ENCODE measurements at regions not wholly inside any gene's neighbourhood (a gene's known extent, or its start where the extent isn't known, plus 50 kb on each side); places are given as distances from the start of the nearest gene placed in this dataset.

GRCh38 chr6:114714836-114715507 lies 372.1 kb upstream of the HS3ST5 start (continued):
- TF ChIP-seq RB1 (IDR thresholded peaks at IDR 0.05; ENCODE audit: borderline replicate concordance) (no peak), ZNF384 (IDR thresholded peaks at IDR 0.05; ENCODE audit: borderline replicate concordance, low read depth, low read length) (no peak), IRF4 (IDR thresholded peaks at IDR 0.05; ENCODE audit: low read depth, low read length) (0 out of 2 replicates have a peak, but pooled peaks have one; percentile 16), TCF12 (IDR thresholded peaks at IDR 0.05; ENCODE audit: low read depth, low read length) (0 out of 2 replicates have a peak, but pooled peaks have one; percentile 21), MEF2A (IDR thresholded peaks at IDR 0.05; ENCODE audit: insufficient read depth, low read depth, low read length) (0 out of 2 replicates have a peak, but pooled peaks have one; percentile 14), ZZZ3 (IDR thresholded peaks at IDR 0.05; ENCODE audit: control insufficient read depth, insufficient read length, low read depth) (no peak), RCOR1 (conservative IDR thresholded peaks at IDR 0.05; ENCODE audit: low read depth, low read length) (no peak), CEBPB (IDR thresholded peaks at IDR 0.05; ENCODE audit: borderline replicate concordance in 1 of 2, low read depth in 2 of 2, low read length in 2 of 2) (no peak), ZBTB40 (IDR thresholded peaks at IDR 0.05; ENCODE audit: borderline replicate concordance) (no peak), FOXK2 (IDR thresholded peaks at IDR 0.05) (no peak), LARP7 (IDR thresholded peaks at IDR 0.05) (no peak), POU2F2 (IDR thresholded peaks at IDR 0.05; ENCODE audit: borderline replicate concordance, low read depth, low read length) (0 out of 3 replicates have a peak, but pooled peaks have one; percentile 17), KLF5 (IDR thresholded peaks at IDR 0.05; ENCODE audit: partially characterized antibody) (no peak), ZBTB11 (CRISPR knock-in tag; IDR thresholded peaks at IDR 0.05) (no peak), SUPT20H (IDR thresholded peaks at IDR 0.05; ENCODE audit: borderline replicate concordance, control insufficient read depth, low read depth, low read length) (no peak), CHD1 (IDR thresholded peaks at IDR 0.05; ENCODE audit: low read depth, low read length) (no peak)
- TF ChIP-seq, protein P1, sequence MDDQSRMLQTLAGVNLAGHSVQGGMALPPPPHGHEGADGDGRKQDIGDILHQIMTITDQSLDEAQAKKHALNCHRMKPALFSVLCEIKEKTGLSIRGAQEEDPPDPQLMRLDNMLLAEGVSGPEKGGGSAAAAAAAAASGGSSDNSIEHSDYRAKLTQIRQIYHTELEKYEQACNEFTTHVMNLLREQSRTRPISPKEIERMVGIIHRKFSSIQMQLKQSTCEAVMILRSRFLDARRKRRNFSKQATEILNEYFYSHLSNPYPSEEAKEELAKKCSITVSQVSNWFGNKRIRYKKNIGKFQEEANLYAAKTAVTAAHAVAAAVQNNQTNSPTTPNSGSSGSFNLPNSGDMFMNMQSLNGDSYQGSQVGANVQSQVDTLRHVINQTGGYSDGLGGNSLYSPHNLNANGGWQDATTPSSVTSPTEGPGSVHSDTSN (IDR thresholded peaks at IDR 0.05; ENCODE audit: insufficient replicate concordance, low read depth, low read length), result no peak
- TF ChIP-seq, protein P2, sequence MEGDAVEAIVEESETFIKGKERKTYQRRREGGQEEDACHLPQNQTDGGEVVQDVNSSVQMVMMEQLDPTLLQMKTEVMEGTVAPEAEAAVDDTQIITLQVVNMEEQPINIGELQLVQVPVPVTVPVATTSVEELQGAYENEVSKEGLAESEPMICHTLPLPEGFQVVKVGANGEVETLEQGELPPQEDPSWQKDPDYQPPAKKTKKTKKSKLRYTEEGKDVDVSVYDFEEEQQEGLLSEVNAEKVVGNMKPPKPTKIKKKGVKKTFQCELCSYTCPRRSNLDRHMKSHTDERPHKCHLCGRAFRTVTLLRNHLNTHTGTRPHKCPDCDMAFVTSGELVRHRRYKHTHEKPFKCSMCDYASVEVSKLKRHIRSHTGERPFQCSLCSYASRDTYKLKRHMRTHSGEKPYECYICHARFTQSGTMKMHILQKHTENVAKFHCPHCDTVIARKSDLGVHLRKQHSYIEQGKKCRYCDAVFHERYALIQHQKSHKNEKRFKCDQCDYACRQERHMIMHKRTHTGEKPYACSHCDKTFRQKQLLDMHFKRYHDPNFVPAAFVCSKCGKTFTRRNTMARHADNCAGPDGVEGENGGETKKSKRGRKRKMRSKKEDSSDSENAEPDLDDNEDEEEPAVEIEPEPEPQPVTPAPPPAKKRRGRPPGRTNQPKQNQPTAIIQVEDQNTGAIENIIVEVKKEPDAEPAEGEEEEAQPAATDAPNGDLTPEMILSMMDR (IDR thresholded peaks at IDR 0.05 in 2 of 3, conservative IDR thresholded peaks at IDR 0.05 in 1 of 3; ENCODE audit: control insufficient read depth in 2 of 3, extremely low read depth in 1 of 3, insufficient read depth in 1 of 3, low read depth in 3 of 3, low read length in 3 of 3), result no peak
